RWPE2 (cell line): ENCODE measurements at regions not wholly inside any gene's neighbourhood (a gene's known extent, or its start where the extent isn't known, plus 50 kb on each side); places are given as distances from the start of the nearest gene placed in this dataset.

ENCODE experiments used
- ATAC-seq: fragments of 200-7000 bp; cut with Tn5 transposase; 3 replicates; pipeline ENCODE4 v1.9.1; 2021; ENCODE audit warnings: low read depth
- DNase-seq: peaks from one replicate; pipeline ENCODE4 v3.0.0-alpha.2; 2020; ENCODE audit warnings: low spot score
- H3K27ac ChIP-seq: fragments of 450-650 bp; 2 replicates; pipeline ENCODE4 v1.5.1; 2017; ENCODE audit warnings: mild to moderate bottlenecking; ENCODE audit not compliant: poor library complexity, severe bottlenecking
- H3K27me3 ChIP-seq: fragments of 250-450 bp; sonication (Bioruptor Pico); 2 replicates; pipeline ENCODE4 v1.5.1; 2021; ENCODE audit warnings: mild to moderate bottlenecking, moderate library complexity; ENCODE audit not compliant: insufficient read depth, poor library complexity, severe bottlenecking
- H3K36me3 ChIP-seq: fragments of 250-450 bp; sonication (Bioruptor Pico); 2 replicates; pipeline ENCODE4 v1.5.1; 2020; ENCODE audit warnings: low read depth, mild to moderate bottlenecking, moderate library complexity
- H3K4me1 ChIP-seq: fragments of 250-450 bp; sonication (Bioruptor Pico); 2 replicates; pipeline ENCODE4 v1.5.1; 2021; ENCODE audit warnings: mild to moderate bottlenecking, moderate library complexity; ENCODE audit not compliant: insufficient read depth, poor library complexity, severe bottlenecking
- H3K4me3 ChIP-seq: fragments of 250-450 bp; sonication (Bioruptor Pico); 2 replicates; pipeline ENCODE4 v1.5.1; 2021; ENCODE audit warnings: mild to moderate bottlenecking, moderate library complexity; ENCODE audit not compliant: severe bottlenecking
- H3K9me3 ChIP-seq: fragments of 250-450 bp; sonication (Bioruptor Pico); 2 replicates; pipeline ENCODE4 v1.5.1; 2021; ENCODE audit warnings: mild to moderate bottlenecking, moderate library complexity; ENCODE audit not compliant: severe bottlenecking
- TF ChIP-seq, protein P1 (sequence below): fragments of 450-650 bp; IDR thresholded peaks from one replicate; pipeline ENCODE4 v1.5.1; 2017; ENCODE audit warnings: mild to moderate bottlenecking, moderate library complexity; ENCODE audit not compliant: poor library complexity, severe bottlenecking

GRCh38 chr5:74177961-74178360 lies 462.6 kb downstream of the ENC1 start:
- DNase-seq: no peak
- Histone ChIP-seq H3K4me1 (no peaks in the 10 kb centered on the region), H3K27ac (no peak overlapping the region), H3K36me3 (no peaks in the 10 kb centered on the region), H3K27me3 (no peaks in the 10 kb centered on the region), H3K4me3 (no peak overlapping the region), H3K9me3 (no peaks in the 10 kb centered on the region)
- TF ChIP-seq, protein P1, sequence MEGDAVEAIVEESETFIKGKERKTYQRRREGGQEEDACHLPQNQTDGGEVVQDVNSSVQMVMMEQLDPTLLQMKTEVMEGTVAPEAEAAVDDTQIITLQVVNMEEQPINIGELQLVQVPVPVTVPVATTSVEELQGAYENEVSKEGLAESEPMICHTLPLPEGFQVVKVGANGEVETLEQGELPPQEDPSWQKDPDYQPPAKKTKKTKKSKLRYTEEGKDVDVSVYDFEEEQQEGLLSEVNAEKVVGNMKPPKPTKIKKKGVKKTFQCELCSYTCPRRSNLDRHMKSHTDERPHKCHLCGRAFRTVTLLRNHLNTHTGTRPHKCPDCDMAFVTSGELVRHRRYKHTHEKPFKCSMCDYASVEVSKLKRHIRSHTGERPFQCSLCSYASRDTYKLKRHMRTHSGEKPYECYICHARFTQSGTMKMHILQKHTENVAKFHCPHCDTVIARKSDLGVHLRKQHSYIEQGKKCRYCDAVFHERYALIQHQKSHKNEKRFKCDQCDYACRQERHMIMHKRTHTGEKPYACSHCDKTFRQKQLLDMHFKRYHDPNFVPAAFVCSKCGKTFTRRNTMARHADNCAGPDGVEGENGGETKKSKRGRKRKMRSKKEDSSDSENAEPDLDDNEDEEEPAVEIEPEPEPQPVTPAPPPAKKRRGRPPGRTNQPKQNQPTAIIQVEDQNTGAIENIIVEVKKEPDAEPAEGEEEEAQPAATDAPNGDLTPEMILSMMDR: no peak
- ATAC-seq: no peak

DNA sequence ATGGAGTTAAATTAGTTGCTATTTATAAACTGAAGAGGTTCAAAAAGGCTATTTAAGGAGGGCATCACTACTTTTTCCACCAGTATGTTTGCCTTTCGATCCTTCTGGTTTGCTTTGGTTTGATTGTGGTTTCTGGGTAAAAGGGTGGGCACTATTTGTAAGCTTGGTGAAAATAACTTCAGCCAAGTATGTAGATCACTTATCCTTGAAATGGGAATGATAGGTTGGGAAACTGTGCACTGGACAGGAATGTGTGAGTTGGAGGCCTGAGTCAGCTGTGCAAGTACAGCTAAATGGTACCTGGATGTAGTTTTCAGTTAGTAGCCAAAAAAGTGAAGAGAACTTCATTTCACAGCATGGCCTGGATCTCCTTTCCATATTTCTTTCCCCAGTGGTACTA lies 466.2 kb downstream of the ENC1 start:
- H3K4me1 ChIP-seq: no peaks in the 10 kb centered on the region
- no peak overlapping the region for H3K4me3 ChIP-seq
- no peaks in the 10 kb centered on the region for H3K27me3 ChIP-seq
- no peaks in the 10 kb centered on the region for H3K36me3 ChIP-seq
- H3K9me3 ChIP-seq: no peaks in the 10 kb centered on the region
- TF ChIP-seq, protein P1: no peak
- H3K27ac ChIP-seq: no peak overlapping the region
- DNase-seq: no peak
- no peak for ATAC-seq

DNA sequence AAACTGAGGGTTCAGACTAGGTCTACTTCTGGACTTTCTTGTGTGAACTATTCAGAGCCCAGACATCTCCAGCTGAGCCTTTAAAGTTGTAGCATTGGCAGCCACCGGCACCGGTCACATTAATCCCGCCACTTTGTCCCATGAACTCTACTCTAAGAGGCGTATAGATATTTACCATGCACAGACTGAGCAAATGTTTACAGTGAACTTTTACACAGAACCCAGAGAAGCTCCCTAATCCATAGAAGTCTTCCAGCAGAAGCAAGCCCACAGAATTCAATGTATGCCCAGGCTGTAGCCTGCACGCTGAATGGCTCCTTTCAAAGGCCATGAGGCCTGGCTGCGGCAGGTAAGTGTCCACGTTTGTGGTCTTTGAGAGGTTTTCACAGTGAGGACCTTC lies 466.9 kb downstream of the ENC1 start:
- no peak overlapping the region for H3K4me3 ChIP-seq
- ATAC-seq (no peak), DNase-seq (no peak)
- H3K36me3 ChIP-seq: no peaks in the 10 kb centered on the region
- no peaks in the 10 kb centered on the region for H3K4me1 ChIP-seq
- H3K27me3 ChIP-seq: no peaks in the 10 kb centered on the region
- H3K9me3 ChIP-seq: no peaks in the 10 kb centered on the region
- no peak overlapping the region for H3K27ac ChIP-seq
- TF ChIP-seq, protein P1: no peak

GRCh38 chr5:74173241-74173640 lies 467.3 kb downstream of the ENC1 start:
- ATAC-seq (no peak), DNase-seq (no peak)
- Histone ChIP-seq H3K27ac (no peak overlapping the region), H3K9me3 (no peaks in the 10 kb centered on the region), H3K36me3 (no peaks in the 10 kb centered on the region), H3K4me3 (no peak overlapping the region), H3K4me1 (no peaks in the 10 kb centered on the region), H3K27me3 (no peaks in the 10 kb centered on the region)
- TF ChIP-seq, protein P1: no peak

GRCh38 chr5:74169701-74170100 lies 470.8 kb downstream of the ENC1 start:
- no peak for DNase-seq
- peaks cover 4% of the 10 kb centered on the region for H3K4me1 ChIP-seq
- H3K27me3 ChIP-seq: no peaks in the 10 kb centered on the region
- no peaks in the 10 kb centered on the region for H3K9me3 ChIP-seq
- no peaks in the 10 kb centered on the region for H3K36me3 ChIP-seq
- TF ChIP-seq, protein P1: no peak
- no peak overlapping the region for H3K27ac ChIP-seq
- no peak for ATAC-seq
- H3K4me3 ChIP-seq: no peak overlapping the region
